ENCODE measurements at regions not wholly inside any gene's neighbourhood (a gene's known extent, or its start where the extent isn't known, plus 50 kb on each side); places are given as distances from the start of the nearest gene placed in this dataset.

- no peaks in the 10 kb centered on the region for H3K36me3 ChIP-seq
- intact Hi-C loops (cut with DNase I), result no loop called here
Observed at GRCh38 chr6:91185072-91185471, 598.2 kb upstream of the MAP3K7 start.

GRCh38 chr6:91181416-91181815 lies 594.5 kb upstream of the MAP3K7 start:
- Histone ChIP-seq H3K4me3 (replicated peaks in 1 of 3) (no peak overlapping the region), H3K9me3 (no peaks in the 10 kb centered on the region), H3K27me3 (no peaks in the 10 kb centered on the region), H3K36me3 (no peaks in the 10 kb centered on the region), H3K27ac (no peak overlapping the region), H3K4me1 (no peaks in the 10 kb centered on the region)
- intact Hi-C loops (cut with DNase I), result no loop called here
- 76 to 82% methylated on average over 2 of the region's 2 CpGs for WGBS, 2 donors
- DNase-seq, result no peak
- TF ChIP-seq CTCF (IDR thresholded peaks at IDR 0.05), result no peak
- TF ChIP-seq POLR2A (IDR thresholded peaks at IDR 0.05), result no peak

More at GRCh38 chr6:91185072-91185471, 598.2 kb upstream of the MAP3K7 start:
- no peak overlapping the region for H3K4me3 ChIP-seq (replicated peaks in 1 of 3)
- no peak overlapping the region for H3K27ac ChIP-seq
- 89 to 91% methylated on average over 4 of the region's 4 CpGs for WGBS, 2 donors
- H3K9me3 ChIP-seq, result no peaks in the 10 kb centered on the region
- H3K4me1 ChIP-seq, result no peaks in the 10 kb centered on the region
- DNase-seq, result no peak
- TF ChIP-seq POLR2A (IDR thresholded peaks at IDR 0.05) (no peak), CTCF (IDR thresholded peaks at IDR 0.05) (no peak)
- H3K27me3 ChIP-seq, result no peaks in the 10 kb centered on the region

- Histone ChIP-seq H3K27me3 (no peaks in the 10 kb centered on the region), H3K9me3 (no peaks in the 10 kb centered on the region), H3K36me3 (no peaks in the 10 kb centered on the region), H3K27ac (no peak overlapping the region), H3K4me1 (no peaks in the 10 kb centered on the region), H3K4me3 (replicated peaks in 1 of 3) (no peak overlapping the region)
- 83 to 88% methylated on average over 3 of the region's 3 CpGs for WGBS, 2 donors
- intact Hi-C loops (cut with DNase I), result no loop called here
- TF ChIP-seq CTCF (IDR thresholded peaks at IDR 0.05), result no peak
- no peak for TF ChIP-seq POLR2A (IDR thresholded peaks at IDR 0.05)
- DNase-seq, result no peak
Observed at GRCh38 chr6:91173651-91174050, 586.8 kb upstream of the MAP3K7 start.

- TF ChIP-seq POLR2A (IDR thresholded peaks at IDR 0.05), result no peak
- no peak for TF ChIP-seq CTCF (IDR thresholded peaks at IDR 0.05)
- DNase-seq, result no peak
- Histone ChIP-seq H3K27ac (no peak overlapping the region), H3K27me3 (no peaks in the 10 kb centered on the region), H3K9me3 (no peaks in the 10 kb centered on the region), H3K36me3 (no peaks in the 10 kb centered on the region), H3K4me1 (no peaks in the 10 kb centered on the region), H3K4me3 (replicated peaks in 1 of 3) (no peak overlapping the region)
- WGBS, 2 donors, result 86 to 87% methylated on average over 3 of the region's 3 CpGs
- intact Hi-C loops (cut with DNase I), result no loop called here
Observed at GRCh38 chr6:91173186-91173585, 586.3 kb upstream of the MAP3K7 start.

GRCh38 chr6:91171754-91172462 lies 585.0 kb upstream of the MAP3K7 start:
- WGBS, 2 donors, result 59 to 64% methylated on average over 7 of the region's 7 CpGs
- H3K4me3 ChIP-seq (replicated peaks in 1 of 3), result no peak overlapping the region
- TF ChIP-seq CTCF (IDR thresholded peaks at IDR 0.05) (no peak), POLR2A (IDR thresholded peaks at IDR 0.05) (no peak)
- no peaks in the 10 kb centered on the region for H3K36me3 ChIP-seq
- no peaks in the 10 kb centered on the region for H3K27me3 ChIP-seq
- DNase-seq, result no peak
- no peaks in the 10 kb centered on the region for H3K4me1 ChIP-seq
- no peak overlapping the region for H3K27ac ChIP-seq
- intact Hi-C loops (cut with DNase I), result no loop called here
- no peaks in the 10 kb centered on the region for H3K9me3 ChIP-seq

Measured in thyroid gland (tissue), 4 donors.